Omental fat pad (tissue), 3 donors: ENCODE measurements at regions not wholly inside any gene's neighbourhood (a gene's known extent, or its start where the extent isn't known, plus 50 kb on each side); places are given as distances from the start of the nearest gene placed in this dataset.

Experiments
- ATAC-seq: fragments of 150-250 bp; one replicate; pipeline ENCODE4 v1.9.1; 2016; ENCODE audit warnings: mild to moderate bottlenecking, moderate library complexity; ENCODE audit not compliant: low FRiP score
- DNase-seq: peaks from one replicate; pipeline ENCODE4 v3.0.0-alpha.2; 2019; ENCODE audit warnings: low spot score
- TF ChIP-seq, protein P1 (sequence below), 3 donors: fragments of 450-650 bp; IDR thresholded peaks; one replicate each; pipeline ENCODE4 v1.5.1; 2016 to 2017; ENCODE audit warnings: antibody characterized with exemption in 3 of 3, mild to moderate bottlenecking in 3 of 3, moderate library complexity in 2 of 3

DNA sequence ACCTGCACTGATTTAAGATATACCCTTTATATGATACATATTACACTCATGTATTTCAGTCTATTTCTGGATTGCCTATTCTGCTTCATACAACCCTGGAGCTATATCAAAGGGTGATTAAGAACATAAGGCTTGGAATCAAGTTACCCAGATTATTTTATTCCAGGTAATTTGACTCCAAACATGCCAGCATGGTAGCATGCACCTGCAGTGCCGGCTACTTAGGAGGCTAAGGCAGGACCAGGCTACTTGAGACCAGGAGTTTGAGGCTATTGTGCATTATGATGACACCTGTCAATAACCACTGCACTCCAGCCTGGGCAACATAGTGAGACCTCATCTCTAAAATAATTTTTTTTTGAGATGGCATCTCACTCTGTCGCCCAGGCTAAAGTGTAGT is 50.4 kb upstream of the NEO1 start:
- ATAC-seq (no peak), DNase-seq (no peak)
- TF ChIP-seq, protein P1, sequence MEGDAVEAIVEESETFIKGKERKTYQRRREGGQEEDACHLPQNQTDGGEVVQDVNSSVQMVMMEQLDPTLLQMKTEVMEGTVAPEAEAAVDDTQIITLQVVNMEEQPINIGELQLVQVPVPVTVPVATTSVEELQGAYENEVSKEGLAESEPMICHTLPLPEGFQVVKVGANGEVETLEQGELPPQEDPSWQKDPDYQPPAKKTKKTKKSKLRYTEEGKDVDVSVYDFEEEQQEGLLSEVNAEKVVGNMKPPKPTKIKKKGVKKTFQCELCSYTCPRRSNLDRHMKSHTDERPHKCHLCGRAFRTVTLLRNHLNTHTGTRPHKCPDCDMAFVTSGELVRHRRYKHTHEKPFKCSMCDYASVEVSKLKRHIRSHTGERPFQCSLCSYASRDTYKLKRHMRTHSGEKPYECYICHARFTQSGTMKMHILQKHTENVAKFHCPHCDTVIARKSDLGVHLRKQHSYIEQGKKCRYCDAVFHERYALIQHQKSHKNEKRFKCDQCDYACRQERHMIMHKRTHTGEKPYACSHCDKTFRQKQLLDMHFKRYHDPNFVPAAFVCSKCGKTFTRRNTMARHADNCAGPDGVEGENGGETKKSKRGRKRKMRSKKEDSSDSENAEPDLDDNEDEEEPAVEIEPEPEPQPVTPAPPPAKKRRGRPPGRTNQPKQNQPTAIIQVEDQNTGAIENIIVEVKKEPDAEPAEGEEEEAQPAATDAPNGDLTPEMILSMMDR (IDR thresholded peaks at IDR 0.05): no peak

DNA sequence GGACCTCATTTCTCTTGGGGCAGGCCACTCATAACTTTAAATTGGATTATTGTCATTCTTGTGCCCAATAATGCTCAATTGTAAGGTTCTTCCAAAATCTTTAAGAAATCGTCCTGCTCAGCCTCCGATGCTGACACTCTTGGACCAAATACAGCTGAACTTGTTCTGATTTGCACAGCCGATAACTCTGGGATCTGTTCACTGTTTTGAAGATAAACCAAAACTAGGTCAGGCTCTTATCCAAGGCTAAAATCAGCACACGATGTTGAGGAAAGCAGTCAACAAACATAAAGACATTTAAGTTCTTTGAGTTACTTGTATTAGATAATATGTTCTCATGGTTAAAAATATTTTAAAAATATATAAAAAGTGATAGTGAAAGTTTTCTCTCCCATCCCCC is 52.0 kb upstream of the NEO1 start:
- no peak for ATAC-seq
- TF ChIP-seq, protein P1 (IDR thresholded peaks at IDR 0.05): no peak
- no peak for DNase-seq

DNA sequence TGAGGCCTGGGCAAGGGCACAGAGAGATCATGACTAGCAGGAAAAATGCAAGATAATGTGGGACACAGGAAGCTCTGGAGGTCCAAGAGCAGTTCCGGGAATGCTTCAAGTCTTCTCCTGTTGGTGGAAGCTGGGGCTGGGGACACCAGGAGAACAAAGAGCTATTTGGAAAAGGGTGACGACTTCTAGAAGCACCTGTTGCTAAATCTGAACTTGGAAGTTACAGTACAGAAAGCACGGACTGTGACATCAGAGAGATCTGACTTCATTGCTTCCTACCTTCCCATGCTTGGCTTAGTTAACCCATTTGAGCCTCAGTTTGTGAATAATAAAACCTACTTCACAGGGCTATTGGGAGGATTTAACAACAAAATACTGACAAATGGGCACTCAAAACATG is 52.7 kb upstream of the NEO1 start:
- no peak for ATAC-seq
- TF ChIP-seq, protein P1 (IDR thresholded peaks at IDR 0.05): no peak
- DNase-seq: no peak

DNA sequence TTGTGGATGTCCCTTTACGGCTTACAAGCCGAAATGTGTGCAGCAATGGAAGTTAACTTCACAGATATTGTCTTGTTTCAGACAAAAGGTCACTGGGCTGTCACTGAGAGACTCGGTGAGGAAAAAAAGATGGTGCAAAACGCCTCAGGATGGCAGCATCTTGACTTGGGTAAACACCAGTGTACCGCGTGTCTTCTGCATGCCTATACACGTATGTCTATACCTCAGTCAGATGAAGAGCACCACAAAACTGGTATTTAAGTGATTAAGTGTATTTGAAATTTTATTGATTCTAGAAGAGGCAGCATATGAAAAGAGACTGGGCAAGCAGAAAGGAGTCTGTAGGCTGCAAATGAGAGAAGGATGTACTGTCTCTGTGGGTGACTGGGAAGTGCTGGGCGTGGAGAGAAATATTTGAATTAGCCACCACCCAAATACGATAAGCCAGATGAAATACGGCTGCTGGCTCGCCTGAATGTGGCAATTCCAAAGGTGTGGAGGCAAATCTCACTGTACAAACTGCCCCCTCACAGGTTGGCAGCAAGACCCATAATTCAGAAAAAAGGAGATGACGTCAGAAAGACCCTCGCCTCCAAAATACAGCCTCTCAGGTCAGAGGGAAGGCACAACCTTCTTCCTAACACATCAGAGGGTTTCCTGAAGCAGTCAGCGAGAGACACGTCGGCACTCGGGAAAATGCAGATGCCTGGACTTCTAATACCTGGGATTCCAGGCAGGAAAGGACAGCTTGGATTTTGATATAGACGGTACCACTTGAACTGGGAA is 53.4 kb upstream of the NEO1 start:
- ATAC-seq: no peak
- no peak for DNase-seq
- TF ChIP-seq, protein P1 (IDR thresholded peaks at IDR 0.05): no peak

DNA sequence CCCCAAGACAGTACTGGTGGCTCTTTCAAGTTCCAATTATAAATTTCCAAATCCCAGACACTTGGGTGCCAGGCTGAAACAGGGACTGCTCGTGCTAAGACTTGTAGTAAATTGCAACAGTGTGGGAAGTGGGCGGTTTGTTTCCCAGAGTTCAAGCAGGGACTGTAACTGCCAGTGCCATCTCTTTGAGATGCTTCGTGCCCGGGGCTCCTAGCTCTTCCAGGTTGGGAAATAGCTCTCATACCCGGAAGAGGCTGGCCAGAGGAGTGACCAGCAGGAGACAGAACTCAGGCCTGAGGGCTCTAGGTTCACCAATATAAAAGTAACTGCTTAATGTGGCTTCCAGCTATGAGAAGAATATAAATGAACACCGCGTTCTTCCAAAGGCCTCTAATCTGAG is 54.0 kb upstream of the NEO1 start:
- no peak for DNase-seq
- ATAC-seq: peak; percentile 88
- TF ChIP-seq, protein P1 (IDR thresholded peaks at IDR 0.05): no peak

DNA sequence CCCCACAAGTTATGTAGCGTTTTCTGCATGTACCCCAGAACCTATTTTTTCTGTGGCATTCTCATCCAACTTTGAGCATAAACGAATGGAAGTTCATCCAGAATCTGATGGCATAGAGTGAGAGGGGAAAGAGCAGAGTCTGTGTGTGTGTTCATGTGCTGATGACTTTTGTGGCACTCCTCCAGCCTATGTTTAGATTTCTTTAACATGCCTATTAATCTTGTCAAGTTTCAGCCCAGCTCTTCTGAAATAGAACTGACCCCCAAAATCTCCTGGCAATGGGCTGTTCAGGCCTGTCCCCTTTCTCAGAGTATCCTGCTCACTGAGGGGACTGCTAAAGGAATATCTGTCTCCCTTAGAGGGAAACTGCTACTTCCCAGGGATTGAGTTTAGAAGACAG is 56.4 kb upstream of the NEO1 start:
- DNase-seq (no peak), ATAC-seq (no peak)

More for the DNA sequence above, 56.4 kb upstream of the NEO1 start:
- TF ChIP-seq, protein P1 (IDR thresholded peaks at IDR 0.05): no peak
